Vagina (tissue), 2 donors: ENCODE measurements at regions not wholly inside any gene's neighbourhood (a gene's known extent, or its start where the extent isn't known, plus 50 kb on each side); places are given as distances from the start of the nearest gene placed in this dataset.

Experiments
- CTCF ChIP-seq, 3 experiments: fragments of 450-650 bp in 2 of 3; fragments of 200-600 bp in 1 of 3; sonication (generic) in 1 of 3; IDR thresholded peaks; one replicate each; pipeline ENCODE4 v1.5.1; 2017 to 2019; ENCODE audit warnings: antibody characterized with exemption in 3 of 3, mild to moderate bottlenecking in 2 of 3, moderate library complexity in 2 of 3
- POLR2A ChIP-seq, 2 donors: fragments of 450-650 bp; IDR thresholded peaks; one replicate each; pipeline ENCODE4 v1.6.1; 2017; ENCODE audit warnings: antibody characterized with exemption in 2 of 2, mild to moderate bottlenecking in 2 of 2, moderate library complexity in 2 of 2
- POLR2AphosphoS5 ChIP-seq, 2 donors: sonication (generic); formaldehyde crosslinking; IDR thresholded peaks; one replicate each; pipeline ENCODE4 v1.9.0; 2017; ENCODE audit warnings: antibody characterized with exemption in 2 of 2, mild to moderate bottlenecking in 2 of 2, low read depth in 1 of 2; ENCODE audit not compliant: insufficient read depth in 1 of 2

DNA sequence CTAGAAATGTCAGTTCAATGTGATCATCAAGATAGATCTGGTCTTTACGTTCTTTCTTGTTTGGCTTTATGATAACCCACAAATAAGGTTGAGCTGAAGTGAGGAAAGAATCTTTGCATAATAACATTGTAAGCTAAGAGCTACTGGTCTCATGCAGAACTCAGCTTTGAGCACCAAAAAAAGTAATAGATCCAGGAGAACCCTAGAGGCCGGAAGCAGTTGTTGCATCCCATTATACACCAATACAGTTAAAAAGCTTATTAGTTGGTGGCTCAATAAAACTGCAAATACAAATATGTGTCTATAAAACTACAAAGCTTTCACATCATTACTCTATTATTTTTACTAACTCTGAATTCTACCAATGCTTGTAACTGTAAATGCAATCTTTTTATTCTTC is 85.5 kb upstream of the NUDT12 start:
- TF ChIP-seq CTCF (IDR thresholded peaks at IDR 0.05), result no peak
- no peak for TF ChIP-seq POLR2AphosphoS5 (IDR thresholded peaks at IDR 0.05; ENCODE audit: insufficient read depth in 1 of 2, low read depth in 1 of 2)
- no peak for TF ChIP-seq POLR2A (IDR thresholded peaks at IDR 0.05)
